GM23338 (cell line): ENCODE measurements at regions not wholly inside any gene's neighbourhood (a gene's known extent, or its start where the extent isn't known, plus 50 kb on each side); places are given as distances from the start of the nearest gene placed in this dataset.

Source experiments
- CREB1 ChIP-seq: fragments of 250-450 bp; sonication (Bioruptor Pico); IDR thresholded peaks from 2 replicates; pipeline ENCODE4 v1.5.0; 2020; ENCODE audit warnings: low read depth, mild to moderate bottlenecking, moderate library complexity
- CTCF ChIP-seq, 2 experiments: fragments of 200-600 bp in 1 of 2; sonication (generic) in 1 of 2; conservative IDR thresholded peaks; 2 replicates each; pipeline versions ENCODE4 v1.5.1 to v1.6.1; 2016 to 2017; ENCODE audit warnings: antibody characterized with exemption in 2 of 2, low read depth in 2 of 2, mild to moderate bottlenecking in 2 of 2, moderate library complexity in 1 of 2
- EZH2 ChIP-seq: fragments of 200-600 bp; sonication (generic); IDR thresholded peaks from one replicate; pipeline ENCODE4 v1.8.0; 2017; ENCODE audit warnings: antibody characterized with exemption, mild to moderate bottlenecking, low read depth; ENCODE audit not compliant: unreplicated experiment
- EZH2phosphoT487 ChIP-seq: fragments of 200-600 bp; sonication (generic); IDR thresholded peaks from one replicate; pipeline ENCODE4 v1.8.1; 2018; ENCODE audit warnings: antibody characterized with exemption; ENCODE audit not compliant: unreplicated experiment
- JUNB ChIP-seq: IDR thresholded peaks from one replicate; pipeline ENCODE4 v1.6.1; 2016; ENCODE audit warnings: antibody characterized with exemption; ENCODE audit not compliant: unreplicated experiment
- NANOG ChIP-seq: IDR thresholded peaks from 2 replicates; pipeline ENCODE4 v1.6.1; 2016; ENCODE audit warnings: antibody characterized with exemption, borderline replicate concordance
- POLR2AphosphoS5 ChIP-seq: IDR thresholded peaks from 2 replicates; pipeline ENCODE4 v1.6.1; 2016; ENCODE audit warnings: antibody characterized with exemption, low read depth
- REST ChIP-seq: IDR thresholded peaks from one replicate; pipeline ENCODE4 v1.6.1; 2018; ENCODE audit warnings: antibody characterized with exemption; ENCODE audit not compliant: unreplicated experiment
- ZNF114 ChIP-seq: fragments of 250-450 bp; sonication (Bioruptor Pico); IDR thresholded peaks from 2 replicates; pipeline ENCODE4 v1.5.0; 2020; ENCODE audit warnings: mild to moderate bottlenecking, moderate library complexity

GRCh38 chr18:27771571-27771970 lies 405.4 kb downstream of the CDH2 start:
- TF ChIP-seq CTCF (conservative IDR thresholded peaks at IDR 0.05; ENCODE audit: low read depth in 2 of 2) = no peak
- no peak for TF ChIP-seq EZH2
- TF ChIP-seq REST = no peak
- no peak for TF ChIP-seq JUNB
- no peak for TF ChIP-seq ZNF114 (CRISPR knock-in tag)
- TF ChIP-seq POLR2AphosphoS5 = no peak
- no peak for TF ChIP-seq EZH2phosphoT487
- TF ChIP-seq CREB1 (CRISPR knock-in tag) = no peak
- no peak for TF ChIP-seq NANOG
